DND-41 (cell line): ENCODE measurements at regions not wholly inside any gene's neighbourhood (a gene's known extent, or its start where the extent isn't known, plus 50 kb on each side); places are given as distances from the start of the nearest gene placed in this dataset.
"Not testable (repeated sequence)": the region's sequence is repeated elsewhere in the genome, so short reads cannot be mapped to it uniquely, and the experiment has no call there.

Experiments used
- CTCF ChIP-seq: IDR thresholded peaks from 2 replicates; pipeline ENCODE4 v1.5.1; 2012; ENCODE audit warnings: borderline replicate concordance, low read length, moderate library complexity, mild to moderate bottlenecking; ENCODE audit not compliant: poor library complexity, severe bottlenecking; ENCODE audit errors: extremely low read depth
- EZH2 ChIP-seq: IDR thresholded peaks from 3 replicates; pipeline ENCODE4 v1.6.1; 2012; ENCODE audit warnings: borderline replicate concordance, low read depth, mild to moderate bottlenecking, moderate library complexity, low read length, inconsistent platforms; ENCODE audit not compliant: severe bottlenecking

DNA sequence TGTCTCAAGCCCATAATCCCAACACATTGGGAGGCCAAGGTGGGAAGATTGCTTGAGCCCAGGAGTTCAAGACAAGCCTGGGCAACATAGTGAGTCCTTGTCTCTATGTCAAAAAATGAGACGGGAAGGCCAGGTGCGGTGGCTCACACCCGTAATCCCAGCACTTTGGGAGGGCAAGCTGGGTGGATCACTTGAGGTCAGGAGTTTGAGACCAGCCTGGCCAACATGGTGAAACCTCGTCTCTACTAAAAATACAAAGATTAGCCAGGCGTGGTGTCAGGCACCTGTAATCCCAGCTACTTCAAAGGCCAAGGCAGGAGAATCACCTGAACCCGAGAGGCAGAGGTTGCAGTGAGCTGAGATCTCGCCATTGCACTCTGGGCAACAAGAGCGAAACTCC is 75.2 kb upstream of the CAB39 start:
- TF ChIP-seq CTCF, EZH2: not testable (repeated sequence)
